Stimulated activated CD8-positive, alpha-beta memory T cell treated with anti-CD3 and anti-CD28 coated beads, Interleukin-15, amount 100 ng/mL, for 48 hours (primary cell): ENCODE measurements at regions not wholly inside any gene's neighbourhood (a gene's known extent, or its start where the extent isn't known, plus 50 kb on each side); places are given as distances from the start of the nearest gene placed in this dataset.
"Not testable (repeated sequence)": the region's sequence is repeated elsewhere in the genome, so short reads cannot be mapped to it uniquely, and the experiment has no call there.

ENCODE experiments used
- DNase-seq, 2 donors: peaks; one replicate each; pipeline ENCODE4 v3.0.0-alpha.2; 2020; ENCODE audit warnings: low read depth in 2 of 2

DNA sequence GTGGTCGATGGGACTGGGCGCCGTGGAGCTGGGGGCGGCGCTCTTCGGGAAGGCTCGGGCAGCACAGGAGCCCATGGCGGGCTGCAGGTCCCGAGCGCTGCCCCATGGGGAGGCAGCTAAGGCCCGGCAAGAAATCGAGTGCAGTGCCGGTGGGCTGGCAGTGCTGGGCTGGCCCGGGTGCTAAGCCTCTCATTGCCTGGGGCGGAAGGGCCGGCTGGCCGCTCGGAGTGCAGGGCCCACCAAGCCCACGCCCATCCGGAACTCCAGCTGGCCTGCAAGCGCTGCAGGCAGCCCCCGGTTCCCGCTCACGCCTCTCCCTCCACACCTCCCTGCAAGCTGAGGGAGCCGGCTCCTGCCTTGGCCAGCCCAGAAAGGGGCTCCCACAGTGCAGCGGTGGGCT, 748.4 kb upstream of the NRXN1 start:
- no peak for DNase-seq

DNA sequence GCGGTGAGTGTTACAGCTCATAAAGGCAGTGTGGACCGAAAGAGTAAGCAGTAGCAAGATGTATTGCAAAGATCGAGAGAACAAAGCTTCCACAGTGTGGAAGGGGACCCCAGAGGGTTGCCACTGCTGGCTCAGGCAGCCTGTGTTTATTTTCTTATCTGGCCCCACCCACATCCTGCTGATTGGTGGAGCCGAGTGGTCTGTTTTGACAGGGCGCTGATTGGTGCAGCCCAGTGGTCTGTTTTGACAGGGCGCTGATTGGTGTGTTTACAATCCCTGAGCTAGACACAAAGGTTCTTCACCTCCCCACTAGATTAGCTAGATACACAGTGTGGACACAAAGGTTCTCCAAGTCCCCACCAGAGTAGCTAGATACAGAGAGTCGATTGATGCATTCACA, 747.8 kb upstream of the NRXN1 start:
- not testable (repeated sequence) for DNase-seq

- no peak for DNase-seq
Observed at GRCh38 chr2:51778806-51779205, 746.9 kb upstream of the NRXN1 start.

GRCh38 chr2:51774606-51775005, 742.7 kb upstream of the NRXN1 start:
- not testable (repeated sequence) for DNase-seq

- DNase-seq = no peak
Observed at GRCh38 chr2:51760441-51760840, 728.5 kb upstream of the NRXN1 start.

GRCh38 chr2:51758081-51758480, 726.1 kb upstream of the NRXN1 start:
- DNase-seq = no peak

- no peak for DNase-seq
Observed at GRCh38 chr2:51734115-51734514, 702.2 kb upstream of the NRXN1 start.

DNA sequence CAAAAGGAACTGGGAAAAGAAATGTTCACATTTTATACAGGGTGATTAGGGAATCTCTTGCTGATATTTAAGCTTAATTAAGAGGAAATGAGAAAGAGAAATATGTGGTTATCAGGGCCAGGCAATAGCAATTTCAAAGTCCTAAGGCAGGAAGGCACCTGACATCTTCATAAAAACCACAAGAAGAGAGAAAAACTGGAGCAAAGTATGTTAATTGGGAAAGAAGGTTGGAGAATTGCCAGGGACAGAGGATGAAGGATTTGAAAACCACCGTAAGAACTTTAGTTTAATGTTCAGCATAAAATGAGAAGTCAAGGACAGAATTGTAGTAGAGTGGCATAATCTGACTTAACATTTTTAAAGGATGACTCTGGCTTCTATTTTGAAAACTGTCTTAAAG, 691.8 kb upstream of the NRXN1 start:
- no peak for DNase-seq

DNA sequence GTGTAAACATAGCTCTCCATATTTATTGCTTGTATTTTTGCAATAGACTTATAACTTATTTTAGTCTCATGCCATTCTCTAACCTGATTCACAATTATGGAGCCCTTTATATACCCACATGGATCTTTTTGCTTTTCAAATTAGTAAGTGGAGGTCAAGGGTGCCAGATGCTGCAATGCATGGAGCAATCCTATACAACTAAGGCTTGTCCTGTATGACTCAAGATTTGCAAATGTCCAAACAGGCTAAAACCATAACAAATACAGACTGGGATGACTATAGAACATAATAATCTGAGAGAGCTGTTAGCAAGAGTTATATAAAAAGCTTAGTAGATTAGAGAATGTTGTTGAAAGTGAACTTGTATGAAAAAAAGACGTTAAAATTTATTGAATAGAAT, 690.4 kb upstream of the NRXN1 start:
- no peak for DNase-seq

GRCh38 chr2:51720826-51721225, 688.9 kb upstream of the NRXN1 start:
- no peak for DNase-seq

GRCh38 chr2:51718881-51719280, 686.9 kb upstream of the NRXN1 start:
- no peak for DNase-seq

DNA sequence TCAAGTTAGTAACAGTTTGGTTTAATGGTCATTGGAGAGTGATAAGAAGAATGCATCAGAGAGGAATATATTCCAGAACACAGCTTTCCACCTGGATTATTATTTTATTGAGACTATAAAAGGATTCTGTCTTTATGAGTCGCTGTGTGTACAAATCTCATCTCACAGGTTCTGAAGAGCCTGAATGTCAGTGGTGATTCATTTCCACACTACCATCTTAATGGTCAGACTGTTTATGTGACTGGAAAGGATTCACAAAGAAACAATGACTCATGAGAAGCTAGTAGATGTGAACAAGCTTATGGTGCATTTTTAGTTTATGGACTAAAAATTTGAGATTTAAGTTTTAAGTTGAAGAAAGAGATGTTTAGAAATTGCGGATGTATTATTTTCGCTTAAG, 685.4 kb upstream of the NRXN1 start:
- no peak for DNase-seq

DNA sequence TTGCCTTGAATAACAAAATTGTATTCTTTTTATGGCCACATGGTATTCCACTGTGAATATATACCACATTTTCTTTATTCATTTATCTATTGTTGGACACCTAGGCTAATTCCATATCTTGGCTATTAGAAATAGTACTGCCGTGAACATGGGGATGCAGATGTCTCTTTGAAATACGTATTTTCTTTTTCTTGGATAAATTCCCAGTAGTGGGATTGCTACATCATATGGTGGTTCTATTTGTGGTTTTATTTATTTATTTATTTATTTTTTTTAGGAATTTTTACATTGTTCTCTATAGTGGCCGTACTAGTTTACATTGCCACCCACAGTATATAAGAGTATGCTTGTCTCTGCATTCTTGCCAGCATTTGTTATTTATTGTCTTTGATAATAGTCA, 679.8 kb upstream of the NRXN1 start:
- no peak for DNase-seq

DNA sequence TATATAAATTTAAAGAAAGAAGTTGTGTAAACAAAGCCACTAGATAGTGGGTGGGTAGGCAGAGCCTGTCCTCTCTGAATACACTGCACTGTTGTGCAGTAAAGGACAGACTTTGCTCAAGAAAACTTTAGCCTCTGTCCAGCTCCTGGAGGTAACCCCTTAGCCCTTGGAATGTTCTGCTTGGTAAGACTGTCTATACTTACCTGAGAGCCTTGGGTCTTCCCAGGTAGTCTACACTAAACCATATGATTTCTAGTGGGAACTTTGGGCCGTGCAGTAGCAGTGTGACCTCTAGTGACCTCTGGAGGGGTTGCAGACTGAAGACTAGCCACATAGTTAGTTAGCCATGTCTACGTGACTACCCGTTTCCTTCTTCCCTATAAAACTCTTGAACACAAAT, 678.3 kb upstream of the NRXN1 start:
- no peak for DNase-seq

GRCh38 chr2:51707625-51708024, 675.7 kb upstream of the NRXN1 start:
- no peak for DNase-seq

GRCh38 chr2:51706220-51706619, 674.3 kb upstream of the NRXN1 start:
- DNase-seq = no peak

- DNase-seq = no peak
Observed at GRCh38 chr2:51705417-51705816, 673.5 kb upstream of the NRXN1 start.

- no peak for DNase-seq
Observed at GRCh38 chr2:51698021-51698420, 666.1 kb upstream of the NRXN1 start.

GRCh38 chr2:51697095-51697494, 665.2 kb upstream of the NRXN1 start:
- no peak for DNase-seq

GRCh38 chr2:51695531-51695930, 663.6 kb upstream of the NRXN1 start:
- no peak for DNase-seq

- DNase-seq = no peak
Observed at GRCh38 chr2:51693640-51694039, 661.7 kb upstream of the NRXN1 start.

- DNase-seq = no peak
Observed at GRCh38 chr2:51681854-51682253, 649.9 kb upstream of the NRXN1 start.

DNA sequence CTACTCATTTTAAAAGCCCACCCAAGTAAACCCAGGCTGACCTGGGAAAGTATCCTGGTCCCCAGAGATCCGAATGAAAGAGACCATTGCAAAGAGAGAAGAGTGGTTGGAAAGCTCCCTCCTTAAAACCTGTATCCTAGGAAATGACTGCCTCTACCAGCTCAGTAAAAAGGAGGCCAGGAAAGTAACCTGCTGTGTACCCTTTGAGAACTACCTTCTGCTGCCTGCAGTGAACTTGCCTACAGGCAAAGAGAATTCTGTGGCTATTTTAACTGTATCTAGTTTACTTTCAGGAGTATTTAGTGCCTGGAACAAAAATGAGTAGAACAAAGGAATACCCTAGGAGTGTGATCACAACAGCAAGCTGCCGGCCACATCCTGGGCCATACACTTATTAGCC, 641.7 kb upstream of the NRXN1 start:
- DNase-seq = no peak

DNA sequence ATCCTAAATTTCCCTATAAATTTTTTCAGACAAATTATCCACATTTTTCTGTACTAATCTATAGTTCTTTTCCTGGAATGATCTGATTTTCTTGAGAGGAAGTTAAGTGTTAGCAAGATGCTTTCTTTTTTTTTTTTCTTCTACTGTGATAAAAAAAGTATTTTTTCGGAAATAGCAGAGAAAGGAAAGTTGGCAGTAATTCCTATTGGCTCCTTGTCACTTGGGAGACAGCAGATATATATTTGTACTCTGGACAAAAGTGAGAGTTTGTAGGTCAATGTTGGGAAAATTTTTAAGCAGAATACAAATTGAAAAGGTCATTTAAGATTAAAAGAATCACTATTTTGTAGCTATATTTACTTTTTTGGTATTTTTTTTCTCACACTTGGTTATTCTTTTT, 635.7 kb upstream of the NRXN1 start:
- no peak for DNase-seq

- DNase-seq = no peak
Observed at GRCh38 chr2:51662187-51662586, 630.3 kb upstream of the NRXN1 start.
